Loucy (cell line): ENCODE measurements at regions not wholly inside any gene's neighbourhood (a gene's known extent, or its start where the extent isn't known, plus 50 kb on each side); places are given as distances from the start of the nearest gene placed in this dataset.

Source experiments
- H2AFZ ChIP-seq: fragments of 200-600 bp; sonication (generic); 2 replicates; pipeline ENCODE4 v1.6.0; 2016; ENCODE audit warnings: antibody characterized with exemption, mild to moderate bottlenecking, low read length, moderate library complexity
- H3F3A ChIP-seq: fragments of 200-600 bp; 2 replicates; pipeline ENCODE4 v1.6.0; 2016; ENCODE audit warnings: antibody characterized with exemption, low read depth, mild to moderate bottlenecking
- H3K27me3 ChIP-seq: fragments of 200-600 bp; sonication (generic); 2 replicates; pipeline ENCODE4 v1.6.1; 2014; ENCODE audit warnings: low read length, mild to moderate bottlenecking; ENCODE audit not compliant: insufficient read depth, poor library complexity, severe bottlenecking
- H3K36me3 ChIP-seq: fragments of 200-600 bp; sonication (generic); 2 replicates; pipeline ENCODE4 v1.6.1; 2016; ENCODE audit warnings: low read length; ENCODE audit not compliant: insufficient read depth
- H3K4me1 ChIP-seq: fragments of 200-600 bp; sonication (generic); 2 replicates; pipeline ENCODE4 v1.5.1; 2014; ENCODE audit warnings: low read length, mild to moderate bottlenecking; ENCODE audit not compliant: insufficient read depth, poor library complexity, severe bottlenecking
- H3K4me2 ChIP-seq: fragments of 200-600 bp; sonication (generic); 2 replicates; pipeline ENCODE4 v1.6.0; 2014; ENCODE audit warnings: antibody characterized with exemption, low read length, low read depth, mild to moderate bottlenecking; ENCODE audit not compliant: poor library complexity, severe bottlenecking
- H3K4me3 ChIP-seq: fragments of 200-600 bp; sonication (generic); 2 replicates; pipeline ENCODE4 v1.5.1; 2014; ENCODE audit warnings: low read length, mild to moderate bottlenecking, mixed read lengths; ENCODE audit not compliant: poor library complexity, severe bottlenecking
- H3K79me2 ChIP-seq: fragments of 200-600 bp; sonication (generic); 2 replicates; pipeline ENCODE4 v1.6.1; 2014; ENCODE audit warnings: low read length; ENCODE audit not compliant: insufficient read depth
- H3K9ac ChIP-seq: fragments of 200-600 bp; sonication (generic); 2 replicates; pipeline ENCODE4 v1.6.0; 2014; ENCODE audit warnings: mild to moderate bottlenecking, low read depth, low read length, moderate library complexity; ENCODE audit not compliant: poor library complexity, severe bottlenecking
- H3K9me2 ChIP-seq: fragments of 200-600 bp; sonication (generic); replicated peaks from 2 replicates; pipeline ENCODE4 v1.6.1; 2016; ENCODE audit warnings: low read depth, low read length, mixed read lengths
- H3K9me3 ChIP-seq: fragments of 200-600 bp; sonication (generic); 2 replicates; pipeline ENCODE4 v1.6.1; 2014; ENCODE audit warnings: mild to moderate bottlenecking, antibody characterized with exemption, low read length, low read depth; ENCODE audit not compliant: insufficient read depth
- H4K20me1 ChIP-seq: fragments of 200-600 bp; sonication (generic); 2 replicates; pipeline ENCODE4 v1.6.0; 2014; ENCODE audit warnings: antibody characterized with exemption, low read length, mild to moderate bottlenecking; ENCODE audit not compliant: insufficient read depth, poor library complexity, severe bottlenecking
- CTCF ChIP-seq: fragments of 200-600 bp; sonication (generic); conservative IDR thresholded peaks from 2 replicates; pipeline ENCODE4 v1.5.1; 2014; ENCODE audit warnings: mild to moderate bottlenecking, antibody characterized with exemption, low read length
- EZH2phosphoT487 ChIP-seq: fragments of 200-600 bp; IDR thresholded peaks from 2 replicates; pipeline ENCODE4 v1.6.1; 2018; ENCODE audit warnings: antibody characterized with exemption, mild to moderate bottlenecking, moderate library complexity, borderline replicate concordance

DNA sequence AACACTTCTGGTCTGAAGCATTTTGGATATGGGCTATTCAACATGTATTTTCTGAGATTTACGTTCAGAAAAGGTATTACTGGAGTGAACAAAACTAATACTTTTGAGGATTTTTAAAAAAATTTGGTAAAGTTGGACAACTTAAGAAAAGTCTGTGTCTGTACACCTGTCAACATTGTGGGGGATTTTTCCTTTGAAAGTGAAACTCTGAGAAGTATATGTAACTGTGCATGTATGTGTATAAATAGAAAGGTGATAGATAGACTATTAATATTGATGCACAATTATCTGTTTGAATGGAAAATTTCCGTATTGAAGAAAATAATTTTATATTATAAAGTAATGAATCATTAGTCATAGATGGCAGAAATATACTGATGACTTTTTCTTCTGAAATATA lies 312.8 kb upstream of the MDGA2 start:
- no peaks in the 10 kb centered on the region for H3K36me3 ChIP-seq

DNA sequence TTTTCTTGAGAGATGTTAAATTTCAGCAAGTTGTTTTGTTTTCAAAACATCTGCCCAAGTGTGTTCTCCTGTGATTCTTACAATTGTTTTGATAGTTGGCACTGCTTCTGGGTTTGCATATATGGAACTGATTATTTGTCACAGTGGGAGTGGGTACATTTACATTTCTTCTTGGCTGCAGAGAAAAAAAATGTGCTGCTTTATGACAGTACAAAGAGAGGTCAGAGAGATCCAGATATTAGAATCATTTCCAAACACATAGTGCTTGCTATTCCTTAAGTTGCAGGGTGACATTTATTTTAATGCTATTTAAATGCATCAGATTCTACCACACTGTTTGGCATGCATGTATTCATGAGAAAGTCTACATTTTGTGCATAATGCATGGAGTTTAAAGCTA lies 303.5 kb upstream of the MDGA2 start:
- TF ChIP-seq EZH2phosphoT487 (no peak), CTCF (no peak)
- Histone ChIP-seq H3F3A (no peaks in the 10 kb centered on the region), H3K4me1 (no peaks in the 10 kb centered on the region), H2AFZ (no peak overlapping the region), H3K36me3 (no peaks in the 10 kb centered on the region), H3K9me3 (no peaks in the 10 kb centered on the region), H3K4me2 (no peak overlapping the region), H3K9ac (no peak overlapping the region), H4K20me1 (no peaks in the 10 kb centered on the region), H3K9me2 (no peaks in the 10 kb centered on the region), H3K4me3 (no peak overlapping the region), H3K79me2 (no peaks in the 10 kb centered on the region), H3K27me3 (no peaks in the 10 kb centered on the region)

More for the DNA sequence above, 312.8 kb upstream of the MDGA2 start:
- Histone ChIP-seq H3K9me3 (no peaks in the 10 kb centered on the region), H3K4me1 (no peaks in the 10 kb centered on the region), H3K9me2 (no peaks in the 10 kb centered on the region), H3K4me3 (no peak overlapping the region), H4K20me1 (no peaks in the 10 kb centered on the region), H3K27me3 (no peaks in the 10 kb centered on the region), H2AFZ (no peak overlapping the region), H3F3A (no peaks in the 10 kb centered on the region), H3K4me2 (no peak overlapping the region), H3K79me2 (no peaks in the 10 kb centered on the region), H3K9ac (no peak overlapping the region)
- TF ChIP-seq EZH2phosphoT487 (no peak), CTCF (no peak)

DNA sequence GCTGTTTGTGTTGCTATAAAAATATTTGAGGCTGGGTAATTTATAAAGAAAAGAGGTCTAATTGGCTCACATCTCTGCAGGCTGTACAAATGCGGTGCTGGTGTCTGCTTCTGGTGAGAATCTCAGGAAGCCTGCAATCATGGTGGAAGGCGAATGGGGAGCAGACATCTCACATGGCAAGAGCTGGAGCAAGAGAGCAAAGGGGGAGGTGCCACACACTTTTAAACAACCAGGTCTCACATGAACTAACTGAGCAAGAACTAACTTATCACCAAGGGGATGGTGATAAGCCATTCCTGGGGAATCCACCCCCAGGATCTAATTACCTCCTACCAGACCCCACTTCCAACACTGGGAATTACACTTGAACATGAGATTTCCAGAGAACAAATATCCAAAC lies 300.7 kb upstream of the MDGA2 start:
- no peak overlapping the region for H2AFZ ChIP-seq
- no peaks in the 10 kb centered on the region for H3K9me3 ChIP-seq

More for the DNA sequence above, 300.7 kb upstream of the MDGA2 start:
- Histone ChIP-seq H3K4me2 (no peak overlapping the region), H3K36me3 (no peaks in the 10 kb centered on the region), H3K9ac (no peak overlapping the region), H3K4me3 (no peak overlapping the region), H3F3A (no peaks in the 10 kb centered on the region), H4K20me1 (no peaks in the 10 kb centered on the region), H3K9me2 (no peaks in the 10 kb centered on the region), H3K79me2 (no peaks in the 10 kb centered on the region), H3K4me1 (no peaks in the 10 kb centered on the region), H3K27me3 (no peaks in the 10 kb centered on the region)
- TF ChIP-seq EZH2phosphoT487 (no peak), CTCF (no peak)
